ENCODE measurements at regions not wholly inside any gene's neighbourhood (a gene's known extent, or its start where the extent isn't known, plus 50 kb on each side); places are given as distances from the start of the nearest gene placed in this dataset.

- Histone ChIP-seq H3K9me3 (replicated peaks; ENCODE audit: control insufficient read depth, insufficient read depth, low read depth, low read length) (no peaks in the 10 kb centered on the region), H3K27ac (ENCODE audit: extremely low read depth, low read depth, low read length) (no peak overlapping the region), H3K4me1 (replicated peaks in 1 of 2; ENCODE audit: control insufficient read depth in 2 of 2, insufficient read depth in 2 of 2, low read length in 2 of 2) (no peaks in the 10 kb centered on the region), H3K79me2 (ENCODE audit: control insufficient read depth, insufficient read depth, low read length) (no peaks in the 10 kb centered on the region), H4K20me1 (replicated peaks; ENCODE audit: control insufficient read depth, insufficient read depth, low read length) (no peaks in the 10 kb centered on the region), H3K9ac (ENCODE audit: insufficient read depth in 1 of 2, low read depth in 2 of 2, low read length in 2 of 2) (no peak overlapping the region), H3K27me3 (ENCODE audit: control insufficient read depth in 2 of 2, insufficient read depth in 2 of 2, low read length in 2 of 2) (peaks cover 16 to 27% of the 10 kb centered on the region in 2 experiments; a peak in 4 of 5 replicates), H3K4me3 (no peak overlapping the region), H2AFZ (ENCODE audit: low read depth, low read length) (no peak overlapping the region), H3K9me1 (ENCODE audit: control insufficient read depth, insufficient read depth, low read length) (no peaks in the 10 kb centered on the region), H3K4me2 (ENCODE audit: insufficient read depth, low read length) (no peak overlapping the region), H3K36me3 (ENCODE audit: control insufficient read depth, insufficient read depth, low read length) (no peaks in the 10 kb centered on the region)
- 3% methylated on average over 4 of the region's 4 CpGs for WGBS (ENCODE audit: insufficient coverage, low coverage, missing lambda C conversion rate)
- ChIA-PET CTCF (ENCODE audit: low intra/inter-chr PET ratio) (no interaction called here), POLR2A (no interaction called here)
- no peak for ATAC-seq
- no TSS peak for BruUV-seq (replicated peaks)
- TF ChIP-seq U2AF1 (optimal IDR thresholded peaks at IDR 0.05; ENCODE audit: low read depth, low read length) (no peak), ZEB2 (IDR thresholded peaks at IDR 0.05) (no peak), GABPB2 (CRISPR knock-in tag; conservative IDR thresholded peaks at IDR 0.05) (no peak), ZNF668 (CRISPR knock-in tag; IDR thresholded peaks at IDR 0.05) (no peak), ZNF280B (CRISPR knock-in tag; IDR thresholded peaks at IDR 0.05) (no peak), CXXC5 (CRISPR knock-in tag; IDR thresholded peaks at IDR 0.05) (no peak), CGGBP1 (CRISPR knock-in tag; IDR thresholded peaks at IDR 0.05) (no peak), ZNF253 (CRISPR knock-in tag; conservative IDR thresholded peaks at IDR 0.05) (no peak), CBX1 (IDR thresholded peaks at IDR 0.05; ENCODE audit: low read depth) (no peak)
- intact Hi-C loops (cut with micrococcal nuclease) (no loop called here), in situ Hi-C loops (cut with MboI) (no loop called here)
- no peak for DNase-seq (ENCODE audit: extremely low read depth in 1 of 4, low spot score in 3 of 4)
- FAIRE-seq: no peak
Observed at GRCh38 chr5:56567278-56567677, 248.1 kb upstream of the MAP3K1 start.

Data from K562 (cell line).